ENCODE measurements at regions not wholly inside any gene's neighbourhood (a gene's known extent, or its start where the extent isn't known, plus 50 kb on each side); places are given as distances from the start of the nearest gene placed in this dataset.

DNA sequence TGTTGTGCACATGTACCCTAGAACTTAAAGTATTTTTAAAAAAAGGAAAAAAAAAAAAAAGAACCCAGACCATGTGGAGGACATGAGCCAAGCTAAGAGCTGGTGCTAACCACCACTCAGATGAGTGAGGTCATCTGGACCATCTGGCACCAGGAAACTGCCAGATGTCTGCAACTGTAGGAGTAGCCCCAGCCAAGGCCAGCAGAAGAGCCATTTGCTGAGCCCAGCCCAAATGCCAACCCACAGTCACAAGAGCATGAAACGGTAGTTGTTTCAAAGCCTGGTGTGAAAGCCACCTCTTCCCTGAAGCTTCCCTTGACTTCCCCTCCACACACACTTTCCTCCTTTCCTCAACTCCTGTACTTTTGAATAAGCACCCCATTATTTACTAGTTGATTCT is 69.2 kb upstream of the FCN1 start:
- no peak for TF ChIP-seq BHLHE40 (IDR thresholded peaks at IDR 0.05; ENCODE audit: borderline replicate concordance)
- no peak for TF ChIP-seq FOXM1 (IDR thresholded peaks at IDR 0.05; ENCODE audit: borderline replicate concordance)

All from HEK293T (cell line).